ENCODE measurements at regions not wholly inside any gene's neighbourhood (a gene's known extent, or its start where the extent isn't known, plus 50 kb on each side); places are given as distances from the start of the nearest gene placed in this dataset.

DNA sequence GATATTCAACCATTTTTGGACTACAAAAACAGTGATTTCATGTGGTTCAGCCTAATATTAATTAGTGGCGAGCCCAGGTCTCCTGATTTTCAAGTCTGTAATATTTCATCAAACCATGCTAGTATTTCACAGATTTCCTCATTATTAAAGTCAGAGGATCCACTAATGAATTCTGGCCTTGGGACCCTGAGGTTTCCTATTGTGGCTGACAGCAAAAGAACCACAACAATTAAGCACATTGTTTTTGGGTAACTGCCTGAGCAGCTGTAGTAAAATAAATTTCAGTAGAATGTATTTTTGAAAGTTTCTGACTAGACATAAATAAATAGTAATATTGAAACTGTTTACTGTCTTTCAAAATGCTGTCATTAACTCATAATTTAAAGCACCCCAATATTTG is 630.7 kb upstream of the MMS22L start:
- TF ChIP-seq CTCF (IDR thresholded peaks at IDR 0.05; ENCODE audit: control extremely low read depth in 1 of 3, insufficient read depth in 1 of 3, low read depth in 1 of 3, low read length in 3 of 3), result no peak
- TF ChIP-seq SAP30 (IDR thresholded peaks at IDR 0.05; ENCODE audit: insufficient read depth, insufficient replicate concordance, low read length), result no peak
- no peak for TF ChIP-seq CBX5 (IDR thresholded peaks at IDR 0.05; ENCODE audit: low read depth, low read length)
- TF ChIP-seq, protein P1, sequence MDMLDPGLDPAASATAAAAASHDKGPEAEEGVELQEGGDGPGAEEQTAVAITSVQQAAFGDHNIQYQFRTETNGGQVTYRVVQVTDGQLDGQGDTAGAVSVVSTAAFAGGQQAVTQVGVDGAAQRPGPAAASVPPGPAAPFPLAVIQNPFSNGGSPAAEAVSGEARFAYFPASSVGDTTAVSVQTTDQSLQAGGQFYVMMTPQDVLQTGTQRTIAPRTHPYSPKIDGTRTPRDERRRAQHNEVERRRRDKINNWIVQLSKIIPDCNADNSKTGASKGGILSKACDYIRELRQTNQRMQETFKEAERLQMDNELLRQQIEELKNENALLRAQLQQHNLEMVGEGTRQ (IDR thresholded peaks at IDR 0.05; ENCODE audit: low read length), result no peak
- TF ChIP-seq CREB1 (IDR thresholded peaks at IDR 0.05), result no peak
- TF ChIP-seq POLR2AphosphoS5 (IDR thresholded peaks at IDR 0.05; ENCODE audit: low read depth, low read length), result no peak
